ENCODE measurements at regions not wholly inside any gene's neighbourhood (a gene's known extent, or its start where the extent isn't known, plus 50 kb on each side); places are given as distances from the start of the nearest gene placed in this dataset.
A peak's percentile ranks its signal among the peaks of the same experiment; 100 is the strongest.
"Not testable (repeated sequence)": the region's sequence is repeated elsewhere in the genome, so short reads cannot be mapped to it uniquely, and the experiment has no call there.

GRCh38 chr3:35394905-35395304 is 244.4 kb upstream of the ARPP21 start:
- no peak for DNase-seq (ENCODE audit: low spot score)

GRCh38 chr3:35401671-35402070 is 237.7 kb upstream of the ARPP21 start:
- no peak for DNase-seq (ENCODE audit: low spot score)

- DNase-seq (ENCODE audit: low spot score) = no peak
Measured at GRCh38 chr3:35404571-35404970, 234.8 kb upstream of the ARPP21 start.

DNA sequence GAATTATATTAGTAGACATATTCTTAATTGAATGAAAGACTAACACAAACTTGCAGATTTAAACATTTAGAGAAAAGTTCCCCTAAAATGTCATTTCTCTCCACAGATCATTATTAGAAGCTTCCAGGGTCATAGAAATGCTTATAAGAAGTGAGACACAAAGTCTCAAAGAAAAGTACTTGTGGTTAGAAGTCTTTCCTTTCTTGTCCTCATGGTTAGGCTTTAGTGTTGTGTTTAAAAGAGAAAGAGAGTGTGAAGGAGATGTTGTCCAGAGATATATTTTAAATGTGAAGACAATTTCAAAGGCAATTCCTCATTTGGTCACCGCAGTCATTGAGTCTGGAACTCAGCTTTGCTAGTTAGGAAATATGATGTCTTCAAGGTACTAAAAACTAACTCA is 230.4 kb upstream of the ARPP21 start:
- DNase-seq (ENCODE audit: low spot score) = no peak

GRCh38 chr3:35409991-35410390 is 229.3 kb upstream of the ARPP21 start:
- no peak for DNase-seq (ENCODE audit: low spot score)

DNA sequence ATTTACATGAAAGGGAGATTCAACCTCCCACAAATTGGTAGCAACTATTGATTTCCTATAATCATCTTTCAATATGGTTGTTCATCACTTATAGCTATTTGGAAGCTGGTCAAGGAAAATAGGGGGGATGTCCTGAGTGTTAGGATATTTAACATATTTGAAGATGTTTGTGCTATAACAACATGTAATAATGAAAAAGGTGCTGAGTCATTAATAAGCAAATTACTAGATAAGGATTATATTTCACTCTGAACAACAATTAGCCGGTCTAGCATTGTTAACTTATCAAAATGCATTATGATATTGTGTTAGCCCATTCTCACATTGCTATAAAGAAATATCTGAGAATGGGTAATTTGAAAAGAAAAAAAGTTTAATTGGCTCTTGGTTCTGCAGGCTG is 225.8 kb upstream of the ARPP21 start:
- DNase-seq (ENCODE audit: low spot score) = no peak

DNA sequence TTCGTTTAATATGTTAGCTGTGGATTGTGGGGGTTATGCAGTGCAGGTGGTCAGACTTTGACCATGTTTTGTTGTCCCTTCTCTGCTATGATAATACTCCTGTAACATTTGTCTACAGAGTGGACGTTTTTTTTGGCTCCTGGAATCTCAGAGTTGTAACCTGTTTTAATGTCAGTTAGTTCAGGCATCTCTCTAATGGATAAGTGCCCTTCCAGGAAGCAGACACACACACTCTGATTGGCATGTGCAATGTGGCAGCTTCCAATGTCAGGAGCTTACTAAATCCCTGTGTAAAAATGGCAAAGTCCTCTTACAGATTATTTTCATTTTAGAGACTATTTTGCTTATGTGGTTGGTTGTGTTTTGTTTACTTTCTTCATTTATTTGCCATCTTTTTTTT is 222.2 kb upstream of the ARPP21 start:
- DNase-seq (ENCODE audit: low spot score) = no peak

DNA sequence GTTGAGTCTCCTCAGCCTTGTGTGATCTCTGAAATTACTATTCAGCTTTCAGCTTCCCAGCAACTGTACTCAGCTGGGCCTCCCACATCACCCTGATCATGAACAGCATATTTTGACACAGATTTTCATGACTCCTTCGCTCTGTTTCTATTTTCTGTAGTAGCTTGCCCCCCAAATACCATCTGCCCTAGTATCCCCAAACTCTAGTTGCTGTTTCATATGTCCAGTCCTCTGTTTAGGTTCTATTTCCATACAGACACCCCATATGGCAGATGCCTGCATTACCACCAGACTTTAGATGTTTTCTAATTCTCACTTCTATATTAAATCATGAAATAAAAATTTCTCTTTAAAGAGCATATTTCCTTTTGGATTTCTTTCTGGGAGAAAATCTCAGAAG is 217.2 kb upstream of the ARPP21 start:
- no peak for DNase-seq (ENCODE audit: low spot score)

GRCh38 chr3:35422836-35423601 is 216.3 kb upstream of the ARPP21 start:
- DNase-seq (ENCODE audit: low spot score) = no peak

DNA sequence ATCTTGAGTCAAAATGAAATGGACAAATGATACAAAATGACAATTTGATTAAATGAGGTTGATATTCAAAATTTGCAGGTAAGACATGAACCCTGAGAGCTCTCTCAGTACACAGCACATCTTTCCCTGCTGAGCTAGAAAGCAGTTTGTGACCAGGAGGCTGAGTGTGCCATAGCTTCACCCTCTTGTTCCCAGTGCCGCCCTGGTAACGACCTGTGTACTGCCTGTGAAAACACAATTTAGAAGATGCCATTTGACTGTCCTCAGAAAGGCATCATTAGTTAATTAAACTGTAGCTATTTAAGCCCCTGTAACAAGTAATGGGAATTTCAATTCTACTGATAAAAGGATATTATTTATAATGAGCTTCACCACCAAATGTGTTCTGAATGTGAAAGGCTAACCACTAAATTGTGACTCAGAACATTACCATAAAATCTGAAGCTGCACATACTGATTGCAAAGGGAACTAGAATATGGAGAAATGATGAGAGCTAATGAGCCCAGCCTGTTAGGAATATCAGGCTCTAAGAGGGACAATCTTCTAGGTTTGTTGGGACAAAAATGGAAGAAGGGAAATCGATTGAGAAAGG is 212.9 kb upstream of the ARPP21 start:
- peak; percentile 18 for DNase-seq (ENCODE audit: low spot score)

DNA sequence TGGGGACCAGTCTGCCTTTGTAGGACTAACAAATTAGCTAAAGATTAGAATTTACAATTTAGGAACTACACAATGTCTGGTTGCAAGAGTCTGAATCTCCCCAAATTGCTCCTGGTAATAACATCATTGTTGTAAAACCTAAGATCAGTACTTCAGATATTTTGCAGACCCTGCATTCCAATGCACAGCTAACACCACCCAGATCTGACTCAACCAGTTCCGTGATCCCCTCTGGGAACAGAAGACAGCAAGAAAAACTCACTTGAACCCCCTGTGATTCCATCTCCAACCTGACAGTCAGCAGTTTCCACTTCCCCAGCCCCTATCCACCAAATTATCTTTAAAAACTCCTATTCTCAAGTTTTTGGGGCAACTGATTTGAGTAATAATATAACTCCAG is 201.9 kb upstream of the ARPP21 start:
- no peak for DNase-seq (ENCODE audit: low spot score)

GRCh38 chr3:35438101-35438500 is 201.2 kb upstream of the ARPP21 start:
- no peak for DNase-seq (ENCODE audit: low spot score)

DNA sequence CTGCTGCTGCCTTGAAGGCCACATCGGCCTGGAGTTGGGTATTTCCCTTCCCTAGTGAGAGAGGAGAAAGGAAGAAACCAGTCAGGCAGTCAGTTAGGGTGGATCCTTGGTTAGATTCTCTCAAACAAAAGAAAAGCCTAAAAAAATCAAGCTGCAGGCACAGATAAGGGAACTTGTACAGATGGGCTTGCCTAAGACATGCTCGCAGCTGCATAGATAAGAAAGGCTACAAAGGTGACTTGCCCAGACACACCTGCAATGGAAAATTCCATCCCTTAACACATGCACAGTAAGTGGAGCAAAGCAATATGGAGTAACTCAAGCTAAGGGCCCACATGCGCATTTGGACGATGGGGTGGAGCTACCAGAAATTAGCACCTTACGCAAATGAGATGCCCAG is 199.7 kb upstream of the ARPP21 start:
- no peak for DNase-seq (ENCODE audit: low spot score)

GRCh38 chr3:35440826-35441225 is 198.5 kb upstream of the ARPP21 start:
- DNase-seq (ENCODE audit: low spot score) = no peak

- no peak for DNase-seq (ENCODE audit: low spot score)
Measured at GRCh38 chr3:35446896-35447295, 192.4 kb upstream of the ARPP21 start.

- no peak for DNase-seq (ENCODE audit: low spot score)
Measured at GRCh38 chr3:35448121-35448520, 191.2 kb upstream of the ARPP21 start.

GRCh38 chr3:35448681-35449080 is 190.6 kb upstream of the ARPP21 start:
- no peak for DNase-seq (ENCODE audit: low spot score)

- not testable (repeated sequence) for DNase-seq (ENCODE audit: low spot score)
Measured at GRCh38 chr3:35454819-35455218, 184.5 kb upstream of the ARPP21 start.

DNA sequence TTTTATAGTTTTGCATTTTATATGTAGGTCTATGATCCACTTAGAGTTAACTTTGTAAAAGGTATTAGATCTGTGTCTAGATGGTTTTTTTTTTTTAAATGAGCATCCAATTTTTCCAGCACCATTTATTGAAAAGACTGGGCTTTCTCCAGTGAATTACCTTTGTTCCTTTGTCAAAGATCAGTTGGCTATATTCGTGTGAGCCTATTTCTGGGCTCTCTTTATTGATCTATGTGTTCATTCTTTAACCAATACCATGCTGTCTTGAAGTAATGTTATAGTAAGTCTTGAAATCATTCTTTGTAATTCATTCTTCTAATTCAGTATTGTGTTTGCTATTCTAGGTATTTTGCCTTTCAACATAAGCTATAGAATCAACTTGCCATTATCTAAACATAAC is 165.4 kb upstream of the ARPP21 start:
- no peak for DNase-seq (ENCODE audit: low spot score)

- DNase-seq (ENCODE audit: low spot score) = not testable (repeated sequence)
Measured at GRCh38 chr3:35482566-35482965, 156.8 kb upstream of the ARPP21 start.

- no peak for DNase-seq (ENCODE audit: low spot score)
Measured at GRCh38 chr3:35483131-35483530, 156.2 kb upstream of the ARPP21 start.

GRCh38 chr3:35484929-35485530 is 154.3 kb upstream of the ARPP21 start:
- no peak for DNase-seq (ENCODE audit: low spot score)

DNA sequence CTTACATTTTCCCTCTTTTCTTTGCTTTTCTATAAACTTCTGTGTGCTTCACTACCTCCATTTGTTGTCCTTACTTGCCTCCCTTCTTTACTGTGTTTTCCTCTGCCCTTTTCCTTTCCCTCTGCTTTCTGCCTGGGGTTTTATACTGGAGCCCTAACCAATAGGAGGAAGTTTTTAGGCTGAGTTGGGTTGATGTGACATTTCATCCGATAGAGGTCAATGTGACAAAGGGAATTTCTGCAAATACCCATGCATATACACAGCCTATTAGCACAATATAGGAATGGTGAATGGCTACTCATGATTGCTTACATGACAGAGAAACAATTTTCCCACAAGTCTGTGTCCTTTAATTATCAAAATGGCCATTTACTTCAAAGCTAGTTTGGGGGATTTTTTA is 153.0 kb upstream of the ARPP21 start:
- no peak for DNase-seq (ENCODE audit: low spot score)

GRCh38 chr3:35487376-35487775 is 151.9 kb upstream of the ARPP21 start:
- DNase-seq (ENCODE audit: low spot score) = no peak
